OCI-LY7 (cell line): ENCODE measurements at regions not wholly inside any gene's neighbourhood (a gene's known extent, or its start where the extent isn't known, plus 50 kb on each side); places are given as distances from the start of the nearest gene placed in this dataset.

Experiments used
- BruUV-seq: library from RNA; stranded (reverse); fragments of 400-500 nt; replicated peaks from 2 replicates; lab custom pipeline; 2021; lab: Mats Ljungman, UMichigan
- CTCF ChIA-PET: fragments of 300-600 bp; sonication (Branson Sonifier 250); formaldehyde crosslinking; loops from one replicate; lab custom pipeline; 2022; ENCODE audit warnings: antibody characterized with exemption; ENCODE audit not compliant: unreplicated experiment; lab: Charles Lee
- POLR2A ChIA-PET: fragments of 300-600 bp; sonication (Branson Sonifier 250); formaldehyde crosslinking; loops from one replicate; lab custom pipeline; 2022; ENCODE audit warnings: antibody characterized with exemption; lab: Charles Lee
- DNase-seq: peaks from one replicate; pipeline ENCODE4 v3.0.0-alpha.2; 2015; ENCODE audit warnings: low spot score
- H2AFZ ChIP-seq: fragments of 200-600 bp; sonication (generic), shearing (Covaris generic); 2 replicates; pipeline ENCODE4 v1.6.1; 2014; ENCODE audit warnings: mild to moderate bottlenecking, antibody characterized with exemption, low read length, moderate library complexity
- H3K27ac ChIP-seq: fragments of 200-600 bp; sonication (generic); 2 replicates; pipeline ENCODE4 v1.5.1; 2014; ENCODE audit warnings: mixed run types, low read depth, mild to moderate bottlenecking, moderate library complexity, low read length, inconsistent platforms; ENCODE audit not compliant: poor library complexity, severe bottlenecking
- H3K36me3 ChIP-seq: fragments of 200-600 bp; sonication (generic); 2 replicates; pipeline ENCODE4 v1.6.1; 2014; ENCODE audit warnings: mild to moderate bottlenecking, antibody characterized with exemption, low read length, moderate library complexity, mixed read lengths; ENCODE audit not compliant: insufficient read depth
- H3K4me1 ChIP-seq: fragments of 200-600 bp; sonication (generic); 2 replicates; pipeline ENCODE4 v1.5.1; 2014; ENCODE audit warnings: mild to moderate bottlenecking, low read length; ENCODE audit not compliant: insufficient read depth, poor library complexity, severe bottlenecking
- H3K4me2 ChIP-seq: fragments of 200-600 bp; sonication (generic); 2 replicates; pipeline ENCODE4 v1.6.1; 2014; ENCODE audit warnings: mild to moderate bottlenecking, low read length
- H3K4me3 ChIP-seq: fragments of 200-600 bp; sonication (generic); 2 replicates; pipeline ENCODE4 v1.5.1; 2014; ENCODE audit warnings: mild to moderate bottlenecking, low read depth, low read length; ENCODE audit not compliant: poor library complexity, severe bottlenecking
- H3K79me2 ChIP-seq: fragments of 200-600 bp; sonication (generic); 2 replicates; pipeline ENCODE4 v1.6.1; 2016; ENCODE audit warnings: low read depth, mild to moderate bottlenecking, low read length, moderate library complexity, mixed read lengths; ENCODE audit not compliant: insufficient read depth
- H3K9me2 ChIP-seq: fragments of 200-600 bp; sonication (generic); 2 replicates; pipeline ENCODE4 v1.6.1; 2016; ENCODE audit warnings: mild to moderate bottlenecking, low read length, mixed read lengths; ENCODE audit not compliant: insufficient read depth
- H3K9me3 ChIP-seq: fragments of 200-600 bp; sonication (generic); 2 replicates; pipeline ENCODE4 v1.6.1; 2014; ENCODE audit warnings: mild to moderate bottlenecking, mixed run types, low read length, mixed read lengths
- H4K20me1 ChIP-seq: fragments of 200-600 bp; sonication (generic); 2 replicates; pipeline ENCODE4 v1.6.1; 2014; ENCODE audit warnings: mild to moderate bottlenecking, antibody characterized with exemption, low read length, moderate library complexity, mixed read lengths; ENCODE audit not compliant: insufficient read depth
- CTCF ChIP-seq: fragments of 200-600 bp; sonication (generic); conservative IDR thresholded peaks from 2 replicates; pipeline ENCODE4 v1.5.1; 2014; ENCODE audit warnings: mild to moderate bottlenecking, antibody characterized with exemption, low read length, moderate library complexity, mixed read lengths
- EZH2phosphoT487 ChIP-seq: fragments of 200-600 bp; sonication (generic); IDR thresholded peaks from 2 replicates; pipeline ENCODE4 v1.6.1; 2018; ENCODE audit warnings: low read depth, borderline replicate concordance, mild to moderate bottlenecking, mixed run types, antibody characterized with exemption, low read length, moderate library complexity, mixed read lengths
- intact Hi-C: fragments of 100-400 bp; cut with micrococcal nuclease; formaldehyde crosslinking; loops from one replicate; pipeline ENCODE4 v1.10.0; 2022; ENCODE audit not compliant: unreplicated experiment

GRCh38 chr6:22466665-22467245 is 102.6 kb upstream of the HDGFL1 start:
- Histone ChIP-seq H3K4me2 (no peak overlapping the region), H2AFZ (no peak overlapping the region), H3K27ac (no peak overlapping the region), H3K9me3 (no peaks in the 10 kb centered on the region), H3K4me3 (no peak overlapping the region), H3K4me1 (no peaks in the 10 kb centered on the region), H3K9me2 (no peaks in the 10 kb centered on the region), H3K36me3 (no peaks in the 10 kb centered on the region), H3K79me2 (no peaks in the 10 kb centered on the region), H4K20me1 (no peaks in the 10 kb centered on the region)
- no peak for DNase-seq
- BruUV-seq: no TSS peak
- POLR2A ChIA-PET: interaction anchor here (0.7 kb wide), 1 partner anchor 25 kb away, joined by 4 read pairs; no protein-coding TSS in a partner anchor
- intact Hi-C loops: no loop called here
- CTCF ChIA-PET: no interaction called here
- TF ChIP-seq EZH2phosphoT487: no peak
- TF ChIP-seq CTCF: no peak

DNA sequence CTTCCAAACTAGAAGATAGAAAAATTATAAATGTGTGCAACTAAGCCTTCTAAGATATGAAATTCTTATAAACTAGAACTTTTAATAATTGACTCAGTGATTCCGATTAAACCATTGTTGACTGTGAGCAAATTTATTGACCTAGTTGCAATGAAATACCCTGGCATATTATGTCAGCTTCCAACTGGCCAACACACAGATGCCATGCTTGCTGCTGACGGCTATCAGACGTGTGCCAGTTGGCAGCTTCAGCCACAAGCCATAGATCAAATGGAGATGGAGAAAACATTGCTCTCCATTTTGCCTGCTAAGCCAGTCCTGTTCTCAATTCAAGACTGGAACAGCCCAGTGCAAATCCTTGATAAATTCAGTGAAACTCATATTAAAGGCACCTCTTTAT is 101.7 kb upstream of the HDGFL1 start:
- no peaks in the 10 kb centered on the region for H3K79me2 ChIP-seq
- H3K9me3 ChIP-seq: no peaks in the 10 kb centered on the region
- CTCF ChIA-PET: no interaction called here
- no peak overlapping the region for H3K4me2 ChIP-seq
- POLR2A ChIA-PET: interaction anchor here (0.5 kb wide), 1 partner anchor 599 kb away, joined by 3 read pairs; no protein-coding TSS in a partner anchor
- BruUV-seq: no TSS peak
- no peak overlapping the region for H3K4me3 ChIP-seq
- H2AFZ ChIP-seq: no peak overlapping the region
- TF ChIP-seq CTCF: no peak
- intact Hi-C loops: no loop called here
- no peaks in the 10 kb centered on the region for H3K36me3 ChIP-seq
- no peak overlapping the region for H3K27ac ChIP-seq
- no peaks in the 10 kb centered on the region for H3K9me2 ChIP-seq
- DNase-seq: no peak
- H3K4me1 ChIP-seq: no peaks in the 10 kb centered on the region
- no peaks in the 10 kb centered on the region for H4K20me1 ChIP-seq

GRCh38 chr6:22468256-22468965 is 101.0 kb upstream of the HDGFL1 start:
- no peaks in the 10 kb centered on the region for H3K79me2 ChIP-seq
- no peak overlapping the region for H2AFZ ChIP-seq
- no TSS peak for BruUV-seq
- DNase-seq: no peak
- H3K9me3 ChIP-seq: no peaks in the 10 kb centered on the region
- ChIA-PET POLR2A (interaction anchor here (0.5 kb wide), 1 partner anchor 600 kb away, joined by 3 read pairs; no protein-coding TSS in a partner anchor), CTCF (no interaction called here)
- TF ChIP-seq CTCF (no peak), EZH2phosphoT487 (no peak)
- intact Hi-C loops: no loop called here
- H3K36me3 ChIP-seq: no peaks in the 10 kb centered on the region
- H4K20me1 ChIP-seq: no peaks in the 10 kb centered on the region
- H3K4me2 ChIP-seq: no peak overlapping the region
- no peaks in the 10 kb centered on the region for H3K4me1 ChIP-seq
- H3K4me3 ChIP-seq: no peak overlapping the region
- H3K27ac ChIP-seq: no peak overlapping the region
- H3K9me2 ChIP-seq: no peaks in the 10 kb centered on the region
